ENCODE measurements at regions not wholly inside any gene's neighbourhood (a gene's known extent, or its start where the extent isn't known, plus 50 kb on each side); places are given as distances from the start of the nearest gene placed in this dataset.

- TF ChIP-seq ZFP1 (CRISPR knock-in tag; IDR thresholded peaks at IDR 0.05) (no peak), ZNF263 (CRISPR knock-in tag; IDR thresholded peaks at IDR 0.05; ENCODE audit: borderline replicate concordance) (no peak)
Measured at GRCh38 chr2:150174056-150174805, 313.2 kb downstream of the RND3 start.

All from K562 (cell line).